ENCODE measurements at regions not wholly inside any gene's neighbourhood (a gene's known extent, or its start where the extent isn't known, plus 50 kb on each side); places are given as distances from the start of the nearest gene placed in this dataset.

DNA sequence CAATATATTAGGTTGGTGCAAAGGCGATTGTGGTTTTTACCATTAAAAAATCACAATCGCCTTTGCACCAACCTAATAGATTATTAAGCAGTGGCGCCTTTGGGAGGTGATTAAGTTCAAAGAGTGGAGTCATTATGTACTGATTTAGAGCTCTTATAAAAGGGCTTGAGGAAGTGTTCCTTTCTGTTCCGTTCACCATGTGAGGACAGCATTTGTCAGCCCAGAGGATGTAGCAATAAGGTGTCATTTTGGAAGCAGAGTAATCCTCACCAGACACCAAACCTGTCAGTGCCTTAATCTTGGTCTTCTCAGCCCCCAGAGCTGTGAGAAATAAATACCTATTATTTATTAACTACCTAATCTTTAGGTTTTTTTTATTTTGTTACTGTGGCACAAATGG, 542.1 kb upstream of the MAN1A1 start:
- no peaks in the 10 kb centered on the region for H3K9me1 ChIP-seq (ENCODE audit: insufficient read depth, low read length)
- H3K18ac ChIP-seq (ENCODE audit: low read depth, low read length) = no peak overlapping the region
- no peaks in the 10 kb centered on the region for H3K27me3 ChIP-seq (ENCODE audit: control insufficient read depth, insufficient read depth, low read length)
- ChIA-PET POLR2A (ENCODE audit: unreplicated experiment) (no interaction called here), CTCF (no interaction called here)
- no peak overlapping the region for H3K56ac ChIP-seq (ENCODE audit: extremely low read depth, insufficient read depth, low read length)
- H3K36me3 ChIP-seq (ENCODE audit: control insufficient read depth, insufficient read depth, low read length) = no peaks in the 10 kb centered on the region
- no peak overlapping the region for H2BK5ac ChIP-seq (ENCODE audit: low read depth, low read length, poor library complexity, severe bottlenecking)
- in situ Hi-C loops (cut with MboI; ENCODE audit: low sequenced_read_pairs) = no loop called here
- no peak for DNase-seq
- no peak overlapping the region for H3K4me3 ChIP-seq (ENCODE audit: insufficient read depth, low read depth, low read length)
- H3K27ac ChIP-seq (ENCODE audit: insufficient read depth, low read length) = no peak overlapping the region
- H3K4me1 ChIP-seq (ENCODE audit: control insufficient read depth, insufficient read depth, low read length) = no peaks in the 10 kb centered on the region
- H2BK15ac ChIP-seq (ENCODE audit: low read depth, low read length) = no peak overlapping the region
- no peak overlapping the region for H3K4me2 ChIP-seq (ENCODE audit: low read depth, low read length)
- no CpG with 5 or more reads among the region's 4 CpGs for WGBS, 2 experiments (ENCODE audit: extremely low coverage in 2 of 2, insufficient read length in 1 of 2)
- H2AFZ ChIP-seq (replicated peaks; ENCODE audit: low read length, poor library complexity) = no peak overlapping the region
- ATAC-seq (ENCODE audit: low read depth) = no peak
- H3K79me1 ChIP-seq (ENCODE audit: low read depth in 1 of 2, low read length in 2 of 2) = no peaks in the 10 kb centered on the region
- intact Hi-C loops (cut with micrococcal nuclease) = no loop called here
- H3K9me3 ChIP-seq (ENCODE audit: control insufficient read depth, insufficient read depth, low read length) = no peaks in the 10 kb centered on the region
- no peak overlapping the region for H2BK20ac ChIP-seq (ENCODE audit: low read depth, low read length)
- no peak for TF ChIP-seq RCOR1 (IDR thresholded peaks at IDR 0.05; ENCODE audit: insufficient replicate concordance, low read length)
- TF ChIP-seq RAD21 (IDR thresholded peaks at IDR 0.05; ENCODE audit: low read length) = no peak
- no peak for TF ChIP-seq SMC3 (IDR thresholded peaks at IDR 0.05; ENCODE audit: low read depth, low read length)
- TF ChIP-seq POLR2A (IDR thresholded peaks at IDR 0.05; ENCODE audit: low read depth, low read length) = no peak
- TF ChIP-seq RFX5 (IDR thresholded peaks at IDR 0.05; ENCODE audit: low read depth, low read length) = no peak
- TF ChIP-seq MAFK (IDR thresholded peaks at IDR 0.05; ENCODE audit: low read depth, low read length) = no peak
- TF ChIP-seq, protein P1, sequence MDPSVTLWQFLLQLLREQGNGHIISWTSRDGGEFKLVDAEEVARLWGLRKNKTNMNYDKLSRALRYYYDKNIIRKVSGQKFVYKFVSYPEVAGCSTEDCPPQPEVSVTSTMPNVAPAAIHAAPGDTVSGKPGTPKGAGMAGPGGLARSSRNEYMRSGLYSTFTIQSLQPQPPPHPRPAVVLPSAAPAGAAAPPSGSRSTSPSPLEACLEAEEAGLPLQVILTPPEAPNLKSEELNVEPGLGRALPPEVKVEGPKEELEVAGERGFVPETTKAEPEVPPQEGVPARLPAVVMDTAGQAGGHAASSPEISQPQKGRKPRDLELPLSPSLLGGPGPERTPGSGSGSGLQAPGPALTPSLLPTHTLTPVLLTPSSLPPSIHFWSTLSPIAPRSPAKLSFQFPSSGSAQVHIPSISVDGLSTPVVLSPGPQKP (IDR thresholded peaks at IDR 0.05; ENCODE audit: borderline replicate concordance, low read depth, low read length) = no peak
- no peak for TF ChIP-seq BHLHE40 (IDR thresholded peaks at IDR 0.05; ENCODE audit: low read depth, low read length)
- no peak for TF ChIP-seq CEBPB (IDR thresholded peaks at IDR 0.05; ENCODE audit: low read depth, low read length)
- no peak for TF ChIP-seq MAZ (IDR thresholded peaks at IDR 0.05; ENCODE audit: borderline replicate concordance, low read depth, low read length)
- TF ChIP-seq MXI1 (IDR thresholded peaks at IDR 0.05; ENCODE audit: borderline replicate concordance, low read depth, low read length) = no peak
- no peak for TF ChIP-seq NFE2L2 (IDR thresholded peaks at IDR 0.05; ENCODE audit: low read depth, low read length)
- TF ChIP-seq FOS (IDR thresholded peaks at IDR 0.05; ENCODE audit: low read depth, low read length) = no peak
- TF ChIP-seq, protein P2, sequence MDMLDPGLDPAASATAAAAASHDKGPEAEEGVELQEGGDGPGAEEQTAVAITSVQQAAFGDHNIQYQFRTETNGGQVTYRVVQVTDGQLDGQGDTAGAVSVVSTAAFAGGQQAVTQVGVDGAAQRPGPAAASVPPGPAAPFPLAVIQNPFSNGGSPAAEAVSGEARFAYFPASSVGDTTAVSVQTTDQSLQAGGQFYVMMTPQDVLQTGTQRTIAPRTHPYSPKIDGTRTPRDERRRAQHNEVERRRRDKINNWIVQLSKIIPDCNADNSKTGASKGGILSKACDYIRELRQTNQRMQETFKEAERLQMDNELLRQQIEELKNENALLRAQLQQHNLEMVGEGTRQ (IDR thresholded peaks at IDR 0.05; ENCODE audit: low read depth, low read length) = no peak
- no peak for TF ChIP-seq CHD1 (IDR thresholded peaks at IDR 0.05; ENCODE audit: low read depth, low read length)
- no TSS peak for BruUV-seq (replicated peaks)
- no peak overlapping the region for H3K14ac ChIP-seq (replicated peaks; ENCODE audit: low read depth, low read length)
- dilution Hi-C loops (cut with HindIII; ENCODE audit: low sequenced_read_pairs, unreplicated experiment) = no loop called here
- H3K23ac ChIP-seq (ENCODE audit: low read depth, low read length) = no peak overlapping the region
- no peak overlapping the region for H4K91ac ChIP-seq (ENCODE audit: insufficient read depth, low read depth, low read length)
- H4K5ac ChIP-seq (ENCODE audit: low read depth, low read length) = no peak overlapping the region
- no peak overlapping the region for H2BK120ac ChIP-seq (ENCODE audit: low read depth, low read length)
- H2AK5ac ChIP-seq (ENCODE audit: low read depth, low read length) = no peak overlapping the region
- no peak overlapping the region for H2AK9ac ChIP-seq (replicated peaks; ENCODE audit: low read depth, low read length, poor library complexity)
- no peak overlapping the region for H3K4ac ChIP-seq (ENCODE audit: low read depth, low read length)
- H4K20me1 ChIP-seq (ENCODE audit: insufficient read depth, low read length) = no peaks in the 10 kb centered on the region
- H4K8ac ChIP-seq (ENCODE audit: low read depth in 2 of 2, low read length in 2 of 2) = no peak overlapping the region
- H3K9ac ChIP-seq (ENCODE audit: low read depth, low read length) = no peak overlapping the region

Measured in IMR-90 (cell line).